Loucy (cell line): ENCODE measurements at regions not wholly inside any gene's neighbourhood (a gene's known extent, or its start where the extent isn't known, plus 50 kb on each side); places are given as distances from the start of the nearest gene placed in this dataset.

Experiments
- CTCF ChIP-seq: fragments of 200-600 bp; sonication (generic); conservative IDR thresholded peaks from 2 replicates; pipeline ENCODE4 v1.5.1; 2014; ENCODE audit warnings: mild to moderate bottlenecking, antibody characterized with exemption, low read length
- EZH2phosphoT487 ChIP-seq: fragments of 200-600 bp; IDR thresholded peaks from 2 replicates; pipeline ENCODE4 v1.6.1; 2018; ENCODE audit warnings: antibody characterized with exemption, mild to moderate bottlenecking, moderate library complexity, borderline replicate concordance

DNA sequence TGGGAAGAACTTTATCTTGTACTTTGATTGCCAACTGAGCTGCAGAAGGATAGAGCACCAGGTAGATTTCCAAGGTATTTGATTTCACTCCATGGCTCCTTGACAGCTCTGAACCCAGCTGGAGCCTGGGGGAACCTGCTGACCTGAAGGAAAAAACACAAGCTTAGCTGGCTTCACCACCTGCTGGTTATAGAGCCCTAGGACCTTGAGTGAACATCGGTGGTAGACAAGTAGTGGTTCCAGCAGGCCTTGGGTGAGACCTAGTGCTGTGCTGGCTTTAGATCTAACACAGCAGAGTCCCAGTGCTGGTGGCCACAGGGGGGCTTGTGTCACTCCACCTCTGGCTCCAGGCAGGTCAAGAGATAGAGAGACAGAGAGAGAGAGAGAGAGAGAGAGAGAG, 1102.6 kb downstream of the ADGRL3 start:
- TF ChIP-seq CTCF = no peak
- TF ChIP-seq EZH2phosphoT487 = no peak
